ENCODE measurements at regions not wholly inside any gene's neighbourhood (a gene's known extent, or its start where the extent isn't known, plus 50 kb on each side); places are given as distances from the start of the nearest gene placed in this dataset.

- H3K27me3 ChIP-seq (ENCODE audit: insufficient read depth, low read depth) = no peaks in the 10 kb centered on the region
- H3F3A ChIP-seq (ENCODE audit: insufficient read depth, low read depth) = no peaks in the 10 kb centered on the region
- no peaks in the 10 kb centered on the region for H3K79me2 ChIP-seq (ENCODE audit: low read depth)
- no peak overlapping the region for H3K4me2 ChIP-seq
- H3K4me1 ChIP-seq (replicated peaks; ENCODE audit: insufficient read depth) = no peaks in the 10 kb centered on the region
- H4K20me1 ChIP-seq (ENCODE audit: insufficient read depth) = no peaks in the 10 kb centered on the region
- no peak for TF ChIP-seq CTCF (conservative IDR thresholded peaks at IDR 0.05)
- TF ChIP-seq EZH2 (IDR thresholded peaks at IDR 0.05; ENCODE audit: low read depth) = no peak
- no peaks in the 10 kb centered on the region for H3K9me3 ChIP-seq (ENCODE audit: insufficient read depth, low read depth)
- DNase-seq = no peak
- intact Hi-C loops (cut with micrococcal nuclease; ENCODE audit: unreplicated experiment) = no loop called here
- ChIA-PET POLR2A (ENCODE audit: unreplicated experiment) (interaction anchor here (0.5 kb wide), 1 partner anchor 136 kb away, joined by 7 read pairs; no protein-coding TSS in a partner anchor), CTCF (interaction anchor here (0.6 kb wide), 1 partner anchor 212 kb away, joined by 3 read pairs; no protein-coding TSS in a partner anchor)
- no peaks in the 10 kb centered on the region for H3K9me2 ChIP-seq (ENCODE audit: insufficient read depth)
- H3K4me3 ChIP-seq = no peak overlapping the region
- no peak overlapping the region for H2AFZ ChIP-seq
- no TSS peak for BruUV-seq (replicated peaks)
- H3K27ac ChIP-seq = no peak overlapping the region
- 0 out of 2 replicates have a peak, but pooled peaks cover 7% of the 10 kb centered on the region for H3K36me3 ChIP-seq (ENCODE audit: low read depth)
These were observed 51.9 kb upstream of the SMCO2 start for GRCh38 chr12:27394676-27395075.

GRCh38 chr12:27396216-27396815 lies 50.2 kb upstream of the SMCO2 start:
- no peak for DNase-seq
- H3K4me3 ChIP-seq = no peak overlapping the region
- no peaks in the 10 kb centered on the region for H3K79me2 ChIP-seq (ENCODE audit: low read depth)
- no peaks in the 10 kb centered on the region for H3K9me3 ChIP-seq (ENCODE audit: insufficient read depth, low read depth)
- no peak overlapping the region for H3K27ac ChIP-seq
- 0 out of 2 replicates have a peak, but pooled peaks cover 3% of the 10 kb centered on the region for H3K36me3 ChIP-seq (ENCODE audit: low read depth)
- H3K4me2 ChIP-seq = no peak overlapping the region
- H4K20me1 ChIP-seq (ENCODE audit: insufficient read depth) = no peaks in the 10 kb centered on the region
- no peaks in the 10 kb centered on the region for H3K9me2 ChIP-seq (ENCODE audit: insufficient read depth)
- no peaks in the 10 kb centered on the region for H3F3A ChIP-seq (ENCODE audit: insufficient read depth, low read depth)
- POLR2A ChIA-PET (ENCODE audit: unreplicated experiment) = no interaction called here
- CTCF ChIA-PET = no interaction called here
- no TSS peak for BruUV-seq (replicated peaks)
- H2AFZ ChIP-seq = no peak overlapping the region
- intact Hi-C loops (cut with micrococcal nuclease; ENCODE audit: unreplicated experiment) = no loop called here
- no peaks in the 10 kb centered on the region for H3K27me3 ChIP-seq (ENCODE audit: insufficient read depth, low read depth)
- no peak for TF ChIP-seq EZH2 (IDR thresholded peaks at IDR 0.05; ENCODE audit: low read depth)
- TF ChIP-seq CTCF (conservative IDR thresholded peaks at IDR 0.05) = no peak
- H3K4me1 ChIP-seq (replicated peaks; ENCODE audit: insufficient read depth) = no peaks in the 10 kb centered on the region
